ENCODE measurements at regions not wholly inside any gene's neighbourhood (a gene's known extent, or its start where the extent isn't known, plus 50 kb on each side); places are given as distances from the start of the nearest gene placed in this dataset.
"Not testable (repeated sequence)": the region's sequence is repeated elsewhere in the genome, so short reads cannot be mapped to it uniquely, and the experiment has no call there.

DNA sequence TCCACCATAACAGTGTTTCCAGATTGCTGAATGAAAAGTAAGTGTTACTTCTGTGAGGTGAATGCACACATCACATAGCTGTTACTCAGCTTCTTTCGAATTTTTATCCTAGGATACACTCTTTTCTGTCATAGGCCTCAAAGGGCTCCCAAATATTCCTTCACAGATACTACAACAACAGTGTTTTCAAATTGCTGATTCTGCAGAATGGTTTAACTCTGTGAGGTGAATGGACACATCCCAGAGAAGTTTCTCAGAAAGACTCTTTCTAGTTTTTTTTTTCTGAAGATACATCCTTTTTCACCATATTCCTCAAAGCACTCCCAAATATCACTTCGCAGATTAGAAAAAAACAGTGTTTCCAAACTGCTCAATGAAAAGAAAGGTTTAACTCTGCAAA lies 221.1 kb downstream of the OR4A5 start:
- Histone ChIP-seq H3K4me3 (replicated peaks in 1 of 3) (no peak overlapping the region), H3K27ac (no peak overlapping the region), H3K27me3 (no peaks in the 10 kb centered on the region), H3K4me1 (no peaks in the 10 kb centered on the region), H3K9me3 (no peaks in the 10 kb centered on the region), H3K36me3 (no peaks in the 10 kb centered on the region)
- no peak for DNase-seq
- intact Hi-C loops (cut with DNase I) = no loop called here
- TF ChIP-seq POLR2A (IDR thresholded peaks at IDR 0.05) = no peak
- TF ChIP-seq, protein P1, sequence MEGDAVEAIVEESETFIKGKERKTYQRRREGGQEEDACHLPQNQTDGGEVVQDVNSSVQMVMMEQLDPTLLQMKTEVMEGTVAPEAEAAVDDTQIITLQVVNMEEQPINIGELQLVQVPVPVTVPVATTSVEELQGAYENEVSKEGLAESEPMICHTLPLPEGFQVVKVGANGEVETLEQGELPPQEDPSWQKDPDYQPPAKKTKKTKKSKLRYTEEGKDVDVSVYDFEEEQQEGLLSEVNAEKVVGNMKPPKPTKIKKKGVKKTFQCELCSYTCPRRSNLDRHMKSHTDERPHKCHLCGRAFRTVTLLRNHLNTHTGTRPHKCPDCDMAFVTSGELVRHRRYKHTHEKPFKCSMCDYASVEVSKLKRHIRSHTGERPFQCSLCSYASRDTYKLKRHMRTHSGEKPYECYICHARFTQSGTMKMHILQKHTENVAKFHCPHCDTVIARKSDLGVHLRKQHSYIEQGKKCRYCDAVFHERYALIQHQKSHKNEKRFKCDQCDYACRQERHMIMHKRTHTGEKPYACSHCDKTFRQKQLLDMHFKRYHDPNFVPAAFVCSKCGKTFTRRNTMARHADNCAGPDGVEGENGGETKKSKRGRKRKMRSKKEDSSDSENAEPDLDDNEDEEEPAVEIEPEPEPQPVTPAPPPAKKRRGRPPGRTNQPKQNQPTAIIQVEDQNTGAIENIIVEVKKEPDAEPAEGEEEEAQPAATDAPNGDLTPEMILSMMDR (IDR thresholded peaks at IDR 0.05) = no peak
- WGBS, 2 donors = 56 to 58% methylated on average over 2 of the region's 2 CpGs

DNA sequence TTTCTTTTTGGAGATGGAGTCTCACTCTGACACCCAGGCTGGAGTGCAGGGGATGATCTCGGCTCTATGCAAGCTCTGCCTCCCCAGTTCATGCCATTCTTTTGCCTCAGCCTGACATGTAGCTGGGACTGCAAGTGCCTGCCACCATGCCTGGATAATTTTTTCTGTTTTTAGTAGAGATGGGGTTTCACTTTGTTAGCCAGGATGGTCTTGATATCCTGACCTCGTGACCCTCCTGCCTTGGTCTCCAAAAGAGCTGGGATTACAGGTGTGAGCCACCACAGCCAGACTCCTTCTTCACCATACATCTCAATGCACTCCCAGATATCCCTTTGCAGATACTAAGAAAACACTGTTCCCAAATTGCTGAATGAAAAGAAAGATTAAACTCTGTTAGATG lies 224.3 kb downstream of the OR4A5 start:
- DNase-seq = no peak
- intact Hi-C loops (cut with DNase I) = no loop called here
- H3K27ac ChIP-seq = no peak overlapping the region
- 21 to 22% methylated on average over 2 of the region's 2 CpGs for WGBS, 2 donors
- TF ChIP-seq, protein P1 (IDR thresholded peaks at IDR 0.05) = no peak
- TF ChIP-seq POLR2A (IDR thresholded peaks at IDR 0.05) = no peak
- H3K4me3 ChIP-seq (replicated peaks in 1 of 3) = no peak overlapping the region
- H3K27me3 ChIP-seq = no peaks in the 10 kb centered on the region
- H3K36me3 ChIP-seq = no peaks in the 10 kb centered on the region
- no peaks in the 10 kb centered on the region for H3K9me3 ChIP-seq
- H3K4me1 ChIP-seq = no peaks in the 10 kb centered on the region

DNA sequence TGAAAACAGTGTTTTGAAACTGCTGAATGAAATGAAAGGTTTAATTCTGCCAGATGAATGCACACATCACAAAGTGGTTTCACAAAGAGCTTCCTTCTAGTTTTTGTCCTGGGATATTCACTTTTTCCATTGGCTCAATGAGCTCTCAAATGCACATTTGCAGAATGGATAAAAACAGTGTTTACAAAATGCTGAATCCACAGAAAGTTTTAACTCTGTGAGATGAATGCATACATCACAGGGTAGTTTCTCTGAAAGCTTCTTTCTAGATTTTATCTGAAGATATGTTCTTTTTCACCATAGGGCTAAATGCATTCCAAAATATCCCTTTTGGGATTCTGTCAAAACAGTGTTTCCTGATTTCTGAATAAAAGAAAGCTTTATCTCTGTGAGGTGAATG lies 237.6 kb downstream of the OR4A5 start:
- no peaks in the 10 kb centered on the region for H3K9me3 ChIP-seq
- H3K4me3 ChIP-seq (replicated peaks in 1 of 3) = no peak overlapping the region
- intact Hi-C loops (cut with DNase I) = no loop called here
- no peak for DNase-seq
- H3K4me1 ChIP-seq = no peaks in the 10 kb centered on the region
- H3K36me3 ChIP-seq = no peaks in the 10 kb centered on the region
- H3K27me3 ChIP-seq = no peaks in the 10 kb centered on the region
- TF ChIP-seq POLR2A (IDR thresholded peaks at IDR 0.05) = no peak
- TF ChIP-seq, protein P1 (IDR thresholded peaks at IDR 0.05) = no peak
- H3K27ac ChIP-seq = no peak overlapping the region

DNA sequence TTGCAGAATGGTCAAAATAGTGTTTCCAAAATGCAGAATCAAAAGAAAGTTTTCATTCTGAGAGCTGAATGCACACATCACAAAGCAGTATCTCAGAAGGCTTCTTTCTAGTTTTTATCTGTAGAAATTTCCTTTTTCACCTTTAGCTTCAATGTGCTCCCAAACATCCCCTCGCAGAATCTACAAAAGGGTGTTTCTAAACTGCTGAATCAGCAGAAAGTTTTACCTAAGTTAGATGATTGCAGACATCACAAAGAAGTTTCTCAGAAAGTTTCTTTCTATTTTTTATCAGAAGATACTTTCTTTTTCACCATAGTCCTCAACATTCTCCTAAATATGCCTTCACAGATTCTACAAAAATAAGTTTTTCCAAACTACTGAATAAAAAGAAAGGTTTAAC lies 239.8 kb downstream of the OR4A5 start:
- Histone ChIP-seq H3K4me1 (no peaks in the 10 kb centered on the region), H3K9me3 (no peaks in the 10 kb centered on the region), H3K4me3 (replicated peaks in 1 of 3) (no peak overlapping the region), H3K27me3 (no peaks in the 10 kb centered on the region), H3K36me3 (no peaks in the 10 kb centered on the region), H3K27ac (no peak overlapping the region)
- TF ChIP-seq, protein P1 (IDR thresholded peaks at IDR 0.05) = no peak
- TF ChIP-seq POLR2A (IDR thresholded peaks at IDR 0.05) = no peak
- DNase-seq = no peak
- intact Hi-C loops (cut with DNase I) = no loop called here
- 85 to 89% methylated on average over 1 of the region's 1 CpG for WGBS, 2 donors

DNA sequence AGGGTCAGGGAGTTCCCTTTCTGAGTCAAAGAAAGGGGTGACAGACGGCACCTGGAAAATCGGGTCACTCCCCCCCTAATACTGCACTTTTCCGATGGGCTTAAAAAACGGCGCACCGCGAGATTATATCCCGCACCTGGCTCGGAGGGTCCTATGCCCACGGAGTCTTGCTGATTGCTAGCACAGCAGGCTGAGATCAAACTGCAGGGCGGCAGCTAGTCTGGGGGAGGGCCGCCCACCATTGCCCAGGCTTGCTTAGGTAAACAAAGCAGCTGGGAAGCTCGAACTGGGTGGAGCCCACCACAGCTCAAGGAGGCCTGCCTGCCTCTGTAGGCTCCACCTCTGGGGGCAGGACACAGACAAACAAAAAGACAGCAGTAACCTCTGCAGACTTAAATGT lies 240.5 kb downstream of the OR4A5 start:
- WGBS, 2 donors = 76 to 88% methylated on average over 12 of the region's 13 CpGs
- H3K9me3 ChIP-seq; H3K4me1 ChIP-seq; DNase-seq; H3K27me3 ChIP-seq; H3K27ac ChIP-seq; intact Hi-C loops (cut with DNase I); H3K4me3 ChIP-seq (replicated peaks in 1 of 3); H3K36me3 ChIP-seq: not testable (repeated sequence)

DNA sequence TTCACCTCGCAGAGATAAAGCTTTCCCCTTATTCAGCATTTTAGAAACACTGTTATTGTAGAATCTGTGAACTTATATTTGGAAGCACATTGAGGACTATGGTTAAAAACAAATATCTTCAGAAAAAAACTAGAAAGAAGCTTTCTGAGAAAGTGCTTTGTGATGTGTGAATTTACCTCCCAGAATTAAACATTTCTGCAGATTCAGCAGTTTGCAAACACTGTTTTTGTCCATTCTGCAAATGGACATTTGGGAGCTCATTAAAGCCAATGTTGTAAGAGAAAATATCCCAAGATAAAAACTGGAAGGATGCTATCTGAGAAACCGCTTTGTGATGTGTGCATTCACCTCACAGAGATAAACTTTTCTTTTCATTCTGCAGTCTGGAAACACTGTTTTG lies 272.7 kb downstream of the OR4A5 start:
- intact Hi-C loops (cut with DNase I) = no loop called here
- no peaks in the 10 kb centered on the region for H3K27me3 ChIP-seq
- 32 to 40% methylated on average over 2 of the region's 2 CpGs for WGBS, 2 donors
- DNase-seq = no peak
- H3K27ac ChIP-seq = no peak overlapping the region
- H3K4me3 ChIP-seq (replicated peaks in 1 of 3) = no peak overlapping the region
- H3K36me3 ChIP-seq = no peaks in the 10 kb centered on the region
- no peaks in the 10 kb centered on the region for H3K4me1 ChIP-seq
- TF ChIP-seq, protein P1 (IDR thresholded peaks at IDR 0.05) = no peak
- no peak for TF ChIP-seq POLR2A (IDR thresholded peaks at IDR 0.05)
- peaks cover 3% of the 10 kb centered on the region for H3K9me3 ChIP-seq
